GM21360 (cell line): ENCODE measurements at regions not wholly inside any gene's neighbourhood (a gene's known extent, or its start where the extent isn't known, plus 50 kb on each side); places are given as distances from the start of the nearest gene placed in this dataset.

Experiments
- ATAC-seq: cut with Tn5 transposase; IDR thresholded peaks from one replicate; pipeline ENCODE4 v1.9.1; 2021; ENCODE audit warnings: mild to moderate bottlenecking, moderate library complexity; ENCODE audit not compliant: unreplicated experiment

DNA sequence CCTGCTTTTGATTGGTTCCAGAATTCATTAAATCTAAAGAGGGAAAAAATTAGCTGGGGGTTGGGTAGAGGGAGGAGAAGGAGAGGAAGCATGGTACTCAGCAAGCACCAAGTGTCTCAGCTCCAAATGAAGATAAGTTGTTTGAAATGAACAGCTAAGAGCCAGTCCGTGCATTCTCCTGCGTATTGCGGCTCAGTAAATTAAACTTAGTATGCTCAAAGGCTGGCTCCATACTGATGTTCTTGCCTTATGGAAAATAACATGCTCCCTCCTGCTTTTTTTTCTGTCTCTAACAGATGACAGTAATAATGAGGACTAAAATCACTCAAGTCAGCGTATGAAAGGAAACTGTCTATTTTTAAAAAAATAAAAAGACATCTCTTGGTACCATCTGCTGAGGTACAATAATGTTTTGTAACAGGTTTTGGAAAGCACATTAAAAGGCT lies 161.0 kb downstream of the SPATA31D1 start:
- no peak for ATAC-seq

DNA sequence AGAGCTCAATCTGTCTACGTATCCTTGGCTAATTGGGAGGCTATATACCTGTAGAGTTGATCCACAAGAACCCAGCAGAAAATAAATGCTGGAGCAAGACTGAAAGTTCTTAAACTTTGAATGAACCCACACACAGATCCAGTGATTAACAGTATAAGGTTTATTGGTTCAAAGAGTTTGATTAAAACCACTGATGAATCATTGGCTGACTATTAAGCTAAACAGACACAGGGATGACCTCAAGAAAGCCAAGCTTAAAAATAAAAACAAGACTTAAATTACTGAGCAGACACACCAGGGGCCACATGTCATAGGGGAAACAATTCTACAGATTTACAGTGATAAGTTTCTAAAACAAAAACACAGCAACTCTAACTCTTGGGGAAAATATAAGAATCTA lies 163.6 kb downstream of the SPATA31D1 start:
- no peak for ATAC-seq

- no peak for ATAC-seq
Measured at GRCh38 chr9:82153032-82153431, 164.5 kb downstream of the SPATA31D1 start.

DNA sequence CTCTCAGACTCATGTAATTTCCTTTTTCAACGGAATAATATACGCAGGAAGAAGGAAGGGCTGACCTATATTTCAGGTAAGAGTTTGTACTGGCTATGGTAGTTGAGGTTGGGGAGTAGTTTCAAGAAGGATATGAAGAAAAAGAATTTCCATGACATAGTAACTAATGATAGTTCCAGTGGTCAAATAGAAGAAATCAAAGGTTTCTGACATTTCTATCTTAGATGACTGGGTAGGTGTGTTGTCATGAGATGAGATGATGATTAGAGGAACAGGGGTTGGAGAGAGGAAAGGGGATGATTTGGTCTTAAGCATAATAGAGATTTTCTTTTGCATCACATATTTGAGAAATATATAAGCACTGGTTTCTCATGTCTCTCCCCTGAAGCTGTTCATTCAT lies 166.0 kb downstream of the SPATA31D1 start:
- ATAC-seq, result no peak

DNA sequence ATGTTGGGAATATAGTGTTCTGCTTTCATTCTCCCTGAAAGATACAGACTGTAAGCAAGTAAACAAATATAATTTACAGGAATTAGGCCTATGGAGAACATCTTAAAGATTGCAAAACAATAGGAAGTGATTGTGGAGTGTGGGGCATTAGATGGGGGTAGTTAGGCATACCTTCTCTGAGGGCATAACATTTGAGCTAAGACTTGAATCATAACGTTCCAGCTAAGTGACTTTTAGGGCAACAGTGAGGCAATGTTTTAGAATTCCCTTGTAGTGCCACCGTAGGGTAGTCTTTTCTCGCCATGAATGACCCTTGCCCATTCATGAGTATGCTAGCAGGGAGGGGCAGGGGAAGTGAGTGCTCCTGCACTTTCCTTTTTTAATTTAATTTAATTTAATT lies 173.3 kb downstream of the SPATA31D1 start:
- no peak for ATAC-seq

GRCh38 chr9:82164159-82164558 lies 175.6 kb downstream of the SPATA31D1 start:
- no peak for ATAC-seq

GRCh38 chr9:82167296-82167695 lies 178.7 kb downstream of the SPATA31D1 start:
- ATAC-seq, result no peak

DNA sequence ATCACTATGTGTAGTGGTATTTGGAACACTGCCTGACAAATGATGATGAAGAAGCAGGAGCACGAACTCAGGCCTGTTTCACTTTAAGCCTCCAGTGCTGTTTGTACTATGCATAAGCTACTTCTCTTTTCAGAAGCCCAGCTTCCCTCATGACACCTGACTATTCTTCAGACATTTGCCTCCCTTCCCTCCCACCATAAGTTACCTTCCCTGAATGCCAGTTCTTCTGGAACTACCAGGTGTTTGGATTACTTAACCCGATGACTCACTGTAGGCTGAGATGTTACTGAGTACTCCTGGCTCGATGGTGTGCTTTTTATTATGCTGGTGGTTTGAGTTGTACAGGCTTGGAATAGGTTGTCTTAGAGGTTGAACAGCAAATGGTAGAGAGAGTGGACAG lies 180.0 kb downstream of the SPATA31D1 start:
- ATAC-seq, result no peak

GRCh38 chr9:82170866-82171265 lies 182.3 kb downstream of the SPATA31D1 start:
- ATAC-seq, result no peak

GRCh38 chr9:82171271-82171670 lies 182.7 kb downstream of the SPATA31D1 start:
- ATAC-seq, result no peak

- no peak for ATAC-seq
Measured at GRCh38 chr9:82180711-82181110, 192.1 kb downstream of the SPATA31D1 start.

- no peak for ATAC-seq
Measured at GRCh38 chr9:82183181-82183860, 194.7 kb downstream of the SPATA31D1 start.

GRCh38 chr9:82184524-82184923 lies 196.0 kb downstream of the SPATA31D1 start:
- no peak for ATAC-seq

DNA sequence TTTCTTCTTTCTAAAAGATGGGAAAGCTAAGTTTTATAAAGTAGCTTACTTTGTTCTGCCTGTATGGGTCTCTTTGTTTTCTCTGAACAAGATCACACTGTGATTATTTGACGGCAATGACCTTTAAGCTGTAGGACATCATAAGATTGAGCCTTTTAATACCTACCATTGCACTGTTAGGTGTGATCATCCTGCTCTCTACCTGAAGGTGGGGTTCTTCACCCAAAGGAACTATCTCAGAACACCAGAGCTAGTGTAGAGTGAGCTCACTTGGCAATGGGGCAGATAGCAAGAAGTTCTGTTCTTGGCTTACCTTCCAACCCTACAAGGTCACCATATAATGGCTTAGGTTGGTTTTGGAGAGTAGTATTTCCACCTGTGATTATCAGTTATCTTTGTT lies 200.2 kb downstream of the SPATA31D1 start:
- no peak for ATAC-seq

DNA sequence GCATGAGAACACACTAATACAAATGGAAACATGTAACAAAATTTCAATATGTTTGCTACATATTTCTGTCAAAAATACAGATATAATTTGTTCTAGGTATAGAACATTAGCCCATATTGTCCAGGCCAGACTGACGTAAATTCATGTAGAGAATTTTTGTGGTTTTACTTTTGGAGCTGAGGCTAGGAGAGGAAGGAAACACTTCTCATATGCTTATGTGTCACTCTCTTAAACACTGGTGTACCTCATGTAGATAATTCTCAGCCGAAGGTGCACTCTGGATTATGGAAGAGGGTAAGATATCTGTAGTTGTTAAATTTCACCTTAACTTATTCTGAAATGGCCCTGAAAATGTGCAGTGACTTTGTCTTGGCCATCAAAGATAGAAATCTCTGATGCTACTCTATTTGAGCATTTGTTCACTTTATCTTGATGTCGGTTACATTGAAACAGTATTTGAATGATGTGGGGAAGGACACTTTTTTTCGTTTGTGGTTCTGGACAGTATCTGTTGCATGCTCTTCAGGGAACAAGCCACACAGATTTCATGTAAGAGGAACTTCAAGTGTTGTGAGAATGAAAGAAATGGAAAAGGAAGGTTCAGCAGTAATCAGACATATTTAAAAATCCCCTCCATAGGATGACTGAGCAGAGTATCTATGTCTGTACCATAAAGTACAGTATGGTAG lies 202.7 kb downstream of the SPATA31D1 start:
- no peak for ATAC-seq

DNA sequence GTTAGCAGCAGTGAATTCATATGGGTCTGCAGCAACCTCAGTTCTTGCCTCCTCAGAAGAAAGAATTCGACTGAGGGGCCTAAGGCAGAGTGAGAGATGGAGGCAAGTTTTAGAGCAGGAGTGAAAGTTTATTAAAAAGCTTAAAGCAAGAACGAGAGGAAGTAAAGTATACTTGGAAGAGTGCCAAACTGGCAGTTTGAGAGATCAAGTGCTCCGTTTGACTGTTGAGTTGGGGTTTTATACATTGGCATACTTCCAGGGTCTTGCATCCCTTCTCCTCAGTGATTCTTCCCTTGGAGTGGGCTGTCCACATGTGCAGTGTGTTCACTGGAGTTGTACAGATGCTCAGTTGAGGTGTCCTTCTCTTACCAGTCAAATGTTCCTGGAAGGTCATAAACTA lies 203.6 kb downstream of the SPATA31D1 start:
- ATAC-seq, result no peak

GRCh38 chr9:82196622-82197441 lies 208.3 kb downstream of the SPATA31D1 start:
- ATAC-seq, result no peak

GRCh38 chr9:82201196-82201595 lies 212.6 kb downstream of the SPATA31D1 start:
- ATAC-seq, result no peak

- no peak for ATAC-seq
Measured at GRCh38 chr9:82202808-82203207, 214.2 kb downstream of the SPATA31D1 start.

GRCh38 chr9:82206490-82206889 lies 217.9 kb downstream of the SPATA31D1 start:
- ATAC-seq, result no peak

DNA sequence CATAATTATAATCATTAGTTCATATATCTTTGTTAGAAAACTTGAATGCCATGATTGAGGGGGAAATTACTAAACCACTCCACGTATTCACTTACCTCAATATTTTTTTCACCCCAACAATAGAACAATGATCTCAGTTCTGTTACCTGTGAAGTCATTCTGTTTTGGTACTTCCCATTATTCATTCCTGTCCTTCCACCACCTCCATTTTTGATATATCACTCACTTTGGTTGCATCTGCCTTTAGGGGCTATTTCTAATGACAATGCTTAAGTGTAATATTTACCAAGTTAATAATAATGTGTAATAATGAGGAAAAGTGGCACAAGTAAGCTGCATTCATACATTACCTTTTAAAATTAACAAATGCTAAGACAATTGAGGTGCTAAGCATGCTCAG lies 218.4 kb downstream of the SPATA31D1 start:
- no peak for ATAC-seq
